Sigmoid colon (tissue), 6 donors: ENCODE measurements at regions not wholly inside any gene's neighbourhood (a gene's known extent, or its start where the extent isn't known, plus 50 kb on each side); places are given as distances from the start of the nearest gene placed in this dataset.

Experiments
- DNase-seq: peaks from one replicate; pipeline ENCODE4 v3.0.0-alpha.2; 2019
- H3K27ac ChIP-seq, 4 donors: fragments of 200-600 bp; sonication (generic); one replicate each; pipeline ENCODE4 v1.5.1; 2016 to 2019; ENCODE audit warnings: mild to moderate bottlenecking in 1 of 4
- H3K27me3 ChIP-seq, 3 donors: fragments of 200-600 bp; sonication (generic); one replicate each; pipeline ENCODE4 v1.5.1; 2019; ENCODE audit warnings: mild to moderate bottlenecking in 1 of 3
- H3K36me3 ChIP-seq, 4 donors: fragments of 200-600 bp; sonication (generic); one replicate each; pipeline ENCODE4 v1.5.1; 2016 to 2019
- H3K4me1 ChIP-seq, 4 donors: fragments of 200-600 bp; sonication (generic); one replicate each; pipeline ENCODE4 v1.5.1; 2017 to 2019
- H3K4me3 ChIP-seq, 4 donors: fragments of 200-600 bp; sonication (generic); one replicate each; pipeline ENCODE4 v1.5.1; 2017 to 2019; ENCODE audit warnings: mild to moderate bottlenecking in 2 of 4, moderate library complexity in 1 of 4
- H3K9me3 ChIP-seq, 4 donors: fragments of 200-600 bp in 3 of 4; sonication (generic) in 3 of 4; one replicate each; pipeline versions ENCODE4 v1.5.1 to v1.6.1; 2013 to 2019
- EP300 ChIP-seq, 4 donors: sonication (generic); formaldehyde crosslinking; IDR thresholded peaks; one replicate each; pipeline ENCODE4 v1.6.1; 2017; ENCODE audit warnings: antibody characterized with exemption in 4 of 4
- POLR2A ChIP-seq, 2 donors: fragments of 450-650 bp; IDR thresholded peaks; one replicate each; pipeline ENCODE4 v1.6.1; 2016; ENCODE audit warnings: antibody characterized with exemption in 2 of 2, mild to moderate bottlenecking in 2 of 2, moderate library complexity in 2 of 2
- POLR2AphosphoS5 ChIP-seq, 4 donors: sonication (generic); formaldehyde crosslinking; IDR thresholded peaks; one replicate each; pipeline ENCODE4 v1.6.1; 2017; ENCODE audit warnings: antibody characterized with exemption in 4 of 4
- WGBS, 2 donors: extraction: QIAGEN DNeasy Blood & Tissue Kit; methylation state at CpG; one replicate each; pipeline ENCODE4 v1.1.7; 2013; 5-methylcytosine and 5-hydroxymethylcytosine counted together
- intact Hi-C: fragments of 100-400 bp; cut with DNase I; formaldehyde crosslinking; loops from one replicate; pipeline ENCODE4 v1.15.1; 2023
- TF ChIP-seq, protein P1 (sequence below), 4 experiments: fragments of 450-650 bp in 3 of 4; fragments of 200-600 bp in 1 of 4; IDR thresholded peaks; one replicate each; pipeline ENCODE4 v1.5.1; 2016 to 2019; ENCODE audit warnings: antibody characterized with exemption in 4 of 4, mild to moderate bottlenecking in 3 of 4, moderate library complexity in 2 of 4
- donor health status: healthy with polysubstance abuse.
- donor health status: healthy.

DNA sequence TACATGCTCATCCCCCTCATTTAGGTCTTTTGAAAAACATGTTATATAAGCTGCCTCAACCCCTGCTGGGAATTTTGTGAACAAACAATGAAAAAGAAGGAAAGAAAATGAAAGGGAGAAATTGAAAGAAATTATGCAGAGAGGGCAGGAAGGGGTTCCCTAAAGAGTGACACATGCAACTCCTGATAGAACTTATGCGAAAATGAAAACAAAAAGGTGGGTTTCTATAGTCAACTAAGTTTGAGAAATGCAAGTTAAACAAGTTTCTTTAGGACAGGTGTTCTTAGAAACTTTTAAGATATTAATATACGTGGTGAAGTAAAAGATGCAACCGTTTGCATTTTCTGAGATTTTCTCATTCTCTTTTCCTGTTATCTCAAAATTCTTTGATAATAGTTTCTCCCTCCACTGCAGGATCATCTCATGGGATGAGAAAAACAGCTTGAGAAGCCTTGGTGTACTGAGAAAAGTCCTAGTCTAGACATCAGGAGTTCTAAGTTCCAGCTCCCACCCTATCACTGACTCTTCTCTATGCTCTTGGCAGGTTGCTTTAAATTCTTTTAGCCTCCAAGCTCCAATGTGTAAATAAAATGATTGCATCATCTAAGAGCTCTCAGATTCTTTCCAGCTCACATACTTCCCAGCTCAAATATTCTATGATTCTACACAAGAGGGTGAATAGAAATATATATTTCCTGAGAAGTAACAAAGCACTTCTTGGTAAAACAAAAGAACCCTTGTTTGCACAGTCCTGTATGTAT is 109.2 kb downstream of the FAM76B start:
- intact Hi-C loops = no loop called here
- Histone ChIP-seq H3K27me3 (no peaks in the 10 kb centered on the region), H3K4me3 (no peak overlapping the region), H3K36me3 (no peaks in the 10 kb centered on the region), H3K27ac (peak overlapping the region; percentile 32 to 76 (median 56)), H3K4me1 (peaks cover 0 to 23% (median 23%) of the 10 kb centered on the region in 4 donors), H3K9me3 (no peaks in the 10 kb centered on the region)
- TF ChIP-seq POLR2A (IDR thresholded peaks at IDR 0.05) = no peak
- peak in 3 of 4 donors; percentile 58 to 59 (median 59) for TF ChIP-seq POLR2AphosphoS5 (IDR thresholded peaks at IDR 0.05)
- no peak for DNase-seq
- WGBS, 2 donors = 68% methylated on average over 3 of the region's 3 CpGs

DNA sequence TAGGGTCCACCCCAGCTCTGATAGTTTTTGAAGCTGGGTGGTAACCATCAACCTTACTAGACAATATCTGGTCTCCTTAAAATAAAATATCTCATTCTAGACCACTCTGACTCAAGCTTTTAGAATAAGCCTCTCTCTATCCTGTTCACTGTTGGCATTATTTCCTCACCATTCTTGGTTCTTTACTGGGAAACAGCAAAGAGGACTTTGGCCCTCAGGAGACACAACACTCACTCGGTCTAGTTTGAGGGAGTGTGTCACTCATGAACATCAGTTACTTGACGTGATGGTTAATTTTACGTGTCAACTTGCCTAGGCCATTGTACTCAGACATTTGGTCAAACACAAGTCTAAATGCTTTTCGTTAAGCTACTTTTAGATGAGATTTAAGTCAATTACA is 110.6 kb downstream of the FAM76B start:
- no peak for DNase-seq
- TF ChIP-seq EP300 (IDR thresholded peaks at IDR 0.05) = no peak
- TF ChIP-seq, protein P1, sequence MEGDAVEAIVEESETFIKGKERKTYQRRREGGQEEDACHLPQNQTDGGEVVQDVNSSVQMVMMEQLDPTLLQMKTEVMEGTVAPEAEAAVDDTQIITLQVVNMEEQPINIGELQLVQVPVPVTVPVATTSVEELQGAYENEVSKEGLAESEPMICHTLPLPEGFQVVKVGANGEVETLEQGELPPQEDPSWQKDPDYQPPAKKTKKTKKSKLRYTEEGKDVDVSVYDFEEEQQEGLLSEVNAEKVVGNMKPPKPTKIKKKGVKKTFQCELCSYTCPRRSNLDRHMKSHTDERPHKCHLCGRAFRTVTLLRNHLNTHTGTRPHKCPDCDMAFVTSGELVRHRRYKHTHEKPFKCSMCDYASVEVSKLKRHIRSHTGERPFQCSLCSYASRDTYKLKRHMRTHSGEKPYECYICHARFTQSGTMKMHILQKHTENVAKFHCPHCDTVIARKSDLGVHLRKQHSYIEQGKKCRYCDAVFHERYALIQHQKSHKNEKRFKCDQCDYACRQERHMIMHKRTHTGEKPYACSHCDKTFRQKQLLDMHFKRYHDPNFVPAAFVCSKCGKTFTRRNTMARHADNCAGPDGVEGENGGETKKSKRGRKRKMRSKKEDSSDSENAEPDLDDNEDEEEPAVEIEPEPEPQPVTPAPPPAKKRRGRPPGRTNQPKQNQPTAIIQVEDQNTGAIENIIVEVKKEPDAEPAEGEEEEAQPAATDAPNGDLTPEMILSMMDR (IDR thresholded peaks at IDR 0.05) = no peak
- TF ChIP-seq POLR2AphosphoS5 (IDR thresholded peaks at IDR 0.05) = no peak
- TF ChIP-seq POLR2A (IDR thresholded peaks at IDR 0.05) = no peak
- Histone ChIP-seq H3K9me3 (no peaks in the 10 kb centered on the region), H3K36me3 (no peaks in the 10 kb centered on the region), H3K4me3 (no peak overlapping the region), H3K27ac (no peak overlapping the region), H3K27me3 (no peaks in the 10 kb centered on the region), H3K4me1 (peaks cover 0 to 23% (median 23%) of the 10 kb centered on the region in 4 donors)
- WGBS, 2 donors = 85 to 94% methylated on average over 4 of the region's 4 CpGs
- intact Hi-C loops = no loop called here

DNA sequence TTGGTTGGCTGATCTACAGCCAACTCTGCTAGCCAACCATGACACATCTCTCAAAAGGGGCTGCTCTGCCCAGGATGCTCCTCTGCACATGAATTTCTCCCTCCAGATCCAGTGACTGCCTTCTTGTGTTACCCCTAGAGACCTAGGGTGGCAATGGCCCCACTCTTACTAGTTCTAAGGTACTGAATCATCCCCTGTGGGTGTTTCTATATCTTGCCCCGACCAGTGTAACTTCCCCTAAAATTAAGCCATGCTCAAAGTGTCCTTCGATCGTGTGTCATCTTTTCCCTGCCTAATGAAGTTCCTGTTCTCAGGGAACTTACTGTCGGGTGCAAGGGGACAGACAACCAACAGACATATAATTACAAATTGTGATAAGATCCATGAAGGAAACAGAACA is 113.3 kb downstream of the FAM76B start:
- 86 to 88% methylated on average over 4 of the region's 4 CpGs for WGBS, 2 donors
- Histone ChIP-seq H3K27me3 (no peaks in the 10 kb centered on the region), H3K27ac (peak overlapping the region in 1 of 4 donors; percentile 47), H3K4me3 (no peak overlapping the region), H3K4me1 (peaks cover 0 to 22% (median 19%) of the 10 kb centered on the region in 4 donors), H3K9me3 (no peaks in the 10 kb centered on the region), H3K36me3 (no peaks in the 10 kb centered on the region)
- TF ChIP-seq EP300 (IDR thresholded peaks at IDR 0.05) (no peak), POLR2AphosphoS5 (IDR thresholded peaks at IDR 0.05) (no peak), POLR2A (IDR thresholded peaks at IDR 0.05) (no peak)
- TF ChIP-seq, protein P1 (IDR thresholded peaks at IDR 0.05) = no peak
- DNase-seq = no peak
- intact Hi-C loops = no loop called here

DNA sequence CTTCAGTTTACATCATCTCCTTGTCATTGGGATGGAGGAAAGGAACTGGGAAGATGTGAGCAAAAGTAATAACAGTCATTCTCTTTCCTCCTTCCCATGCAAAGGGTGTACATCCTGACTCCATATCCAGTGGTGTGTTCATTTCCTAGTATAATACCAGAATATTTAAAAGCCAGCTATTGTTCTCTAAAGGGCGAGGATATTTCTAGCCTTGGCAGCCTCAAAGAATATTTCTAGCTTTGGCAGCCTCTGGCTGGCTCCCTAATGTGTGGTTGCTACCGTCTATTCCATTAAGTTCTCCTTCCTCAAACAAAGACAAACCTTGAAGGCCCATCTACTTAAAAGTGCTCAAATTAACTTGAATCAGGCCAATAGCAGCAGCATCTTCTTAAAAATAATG is 114.0 kb downstream of the FAM76B start:
- no peak for TF ChIP-seq POLR2A (IDR thresholded peaks at IDR 0.05)
- TF ChIP-seq EP300 (IDR thresholded peaks at IDR 0.05) = no peak
- intact Hi-C loops = no loop called here
- H3K4me3 ChIP-seq = no peak overlapping the region
- H3K36me3 ChIP-seq = no peaks in the 10 kb centered on the region
- WGBS, 2 donors = 72 to 85% methylated on average over 2 of the region's 2 CpGs
- DNase-seq = no peak
- H3K27ac ChIP-seq = peak overlapping the region in 1 of 4 donors; percentile 47
- H3K27me3 ChIP-seq = no peaks in the 10 kb centered on the region
- H3K4me1 ChIP-seq = peaks cover 0 to 15% (median 12%) of the 10 kb centered on the region in 4 donors
- H3K9me3 ChIP-seq = no peaks in the 10 kb centered on the region

DNA sequence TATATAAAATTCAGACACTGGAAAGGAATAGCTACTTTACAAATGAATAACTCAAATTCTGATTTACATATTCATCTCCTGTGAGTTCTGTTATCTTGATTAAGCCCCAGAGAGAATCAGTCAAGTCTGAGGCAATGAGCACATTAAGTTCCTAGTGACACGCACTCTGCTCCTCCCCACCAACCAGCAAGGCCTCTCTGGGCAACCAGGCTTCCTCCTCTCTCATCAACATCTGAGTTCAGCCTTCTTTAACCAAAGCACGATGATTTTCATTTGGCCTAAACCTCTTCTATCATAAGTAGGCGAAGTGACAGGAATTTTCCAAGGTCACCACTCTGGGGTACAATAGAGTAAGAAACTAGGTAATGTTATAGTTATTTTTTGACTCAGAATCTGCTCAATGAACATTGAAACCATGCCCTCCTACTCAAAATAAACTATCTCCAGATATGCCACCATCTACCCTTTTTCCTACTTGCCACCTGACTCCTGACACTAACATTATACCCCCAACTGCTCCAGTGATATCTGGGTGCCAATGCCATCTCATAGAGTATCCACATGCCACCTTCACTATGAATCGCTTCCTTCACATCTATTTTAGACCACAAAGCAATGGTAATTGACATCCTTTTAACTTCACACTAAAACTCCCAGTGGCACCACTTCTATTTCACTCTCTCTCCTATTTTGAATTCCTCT is 114.8 kb downstream of the FAM76B start:
- Histone ChIP-seq H3K27ac (peak overlapping the region in 1 of 4 donors; percentile 27), H3K4me3 (no peak overlapping the region), H3K27me3 (no peaks in the 10 kb centered on the region), H3K4me1 (peaks cover 0 to 7% (median 4%) of the 10 kb centered on the region in 4 donors), H3K9me3 (no peaks in the 10 kb centered on the region), H3K36me3 (no peaks in the 10 kb centered on the region)
- DNase-seq = no peak
- TF ChIP-seq EP300 (IDR thresholded peaks at IDR 0.05) (no peak), POLR2AphosphoS5 (IDR thresholded peaks at IDR 0.05) (no peak), POLR2A (IDR thresholded peaks at IDR 0.05) (no peak)
- TF ChIP-seq, protein P1 (IDR thresholded peaks at IDR 0.05) = no peak
- intact Hi-C loops = no loop called here
- WGBS, 2 donors = 85 to 87% methylated on average over 4 of the region's 4 CpGs
